ENCODE measurements at regions not wholly inside any gene's neighbourhood (a gene's known extent, or its start where the extent isn't known, plus 50 kb on each side); places are given as distances from the start of the nearest gene placed in this dataset.
"Not testable (repeated sequence)": the region's sequence is repeated elsewhere in the genome, so short reads cannot be mapped to it uniquely, and the experiment has no call there.

DNA sequence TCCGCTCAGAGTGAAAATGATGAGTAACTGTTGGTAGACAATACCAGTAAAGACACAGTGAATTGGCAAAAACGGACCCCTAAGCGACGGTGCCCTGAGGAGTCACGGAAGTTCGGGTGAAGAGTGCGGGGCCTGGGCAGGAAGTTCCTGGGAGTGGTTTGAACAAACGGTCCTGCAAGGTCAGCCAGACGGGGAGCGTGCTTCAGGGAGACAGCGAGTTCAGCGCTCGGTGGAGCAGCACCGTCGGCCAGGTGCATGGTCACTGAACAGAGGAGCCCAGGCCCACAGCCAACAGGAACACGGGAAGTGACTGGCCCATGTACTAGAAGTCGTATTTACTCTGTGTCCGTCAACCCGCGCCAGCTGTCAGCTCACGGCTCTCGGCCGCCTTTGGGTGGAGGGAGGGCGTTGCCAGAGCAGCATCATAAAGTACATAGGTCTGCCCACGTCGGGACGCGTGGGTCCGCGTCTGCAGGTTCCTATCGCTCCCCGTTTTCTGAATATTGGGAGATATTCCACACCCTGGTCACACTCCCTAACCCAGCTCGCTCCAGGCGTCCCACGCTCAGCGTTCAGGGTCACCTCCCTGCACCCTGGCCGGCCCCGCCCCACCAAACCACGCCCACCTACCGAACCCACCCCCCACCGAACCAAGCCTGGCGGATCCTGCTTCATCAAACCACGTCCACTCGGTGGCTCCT is 75.6 kb upstream of the UXS1 start:
- no peak for DNase-seq (ENCODE audit: low read depth in 1 of 2, low spot score in 1 of 2)
- Histone ChIP-seq H3K27me3 (ENCODE audit: insufficient read depth, poor library complexity, severe bottlenecking) (peaks cover 5% of the 10 kb centered on the region), H3K4me3 (replicated peaks; ENCODE audit: insufficient read depth, low read length) (no peak overlapping the region), H3K27ac (replicated peaks) (no peak overlapping the region)
- TF ChIP-seq SPI1 (IDR thresholded peaks at IDR 0.05; ENCODE audit: borderline replicate concordance, low read depth), result no peak
- TF ChIP-seq, protein P1, sequence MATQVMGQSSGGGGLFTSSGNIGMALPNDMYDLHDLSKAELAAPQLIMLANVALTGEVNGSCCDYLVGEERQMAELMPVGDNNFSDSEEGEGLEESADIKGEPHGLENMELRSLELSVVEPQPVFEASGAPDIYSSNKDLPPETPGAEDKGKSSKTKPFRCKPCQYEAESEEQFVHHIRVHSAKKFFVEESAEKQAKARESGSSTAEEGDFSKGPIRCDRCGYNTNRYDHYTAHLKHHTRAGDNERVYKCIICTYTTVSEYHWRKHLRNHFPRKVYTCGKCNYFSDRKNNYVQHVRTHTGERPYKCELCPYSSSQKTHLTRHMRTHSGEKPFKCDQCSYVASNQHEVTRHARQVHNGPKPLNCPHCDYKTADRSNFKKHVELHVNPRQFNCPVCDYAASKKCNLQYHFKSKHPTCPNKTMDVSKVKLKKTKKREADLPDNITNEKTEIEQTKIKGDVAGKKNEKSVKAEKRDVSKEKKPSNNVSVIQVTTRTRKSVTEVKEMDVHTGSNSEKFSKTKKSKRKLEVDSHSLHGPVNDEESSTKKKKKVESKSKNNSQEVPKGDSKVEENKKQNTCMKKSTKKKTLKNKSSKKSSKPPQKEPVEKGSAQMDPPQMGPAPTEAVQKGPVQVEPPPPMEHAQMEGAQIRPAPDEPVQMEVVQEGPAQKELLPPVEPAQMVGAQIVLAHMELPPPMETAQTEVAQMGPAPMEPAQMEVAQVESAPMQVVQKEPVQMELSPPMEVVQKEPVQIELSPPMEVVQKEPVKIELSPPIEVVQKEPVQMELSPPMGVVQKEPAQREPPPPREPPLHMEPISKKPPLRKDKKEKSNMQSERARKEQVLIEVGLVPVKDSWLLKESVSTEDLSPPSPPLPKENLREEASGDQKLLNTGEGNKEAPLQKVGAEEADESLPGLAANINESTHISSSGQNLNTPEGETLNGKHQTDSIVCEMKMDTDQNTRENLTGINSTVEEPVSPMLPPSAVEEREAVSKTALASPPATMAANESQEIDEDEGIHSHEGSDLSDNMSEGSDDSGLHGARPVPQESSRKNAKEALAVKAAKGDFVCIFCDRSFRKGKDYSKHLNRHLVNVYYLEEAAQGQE (IDR thresholded peaks at IDR 0.05; ENCODE audit: insufficient replicate concordance, low read depth), result no peak
- no peak for TF ChIP-seq POLR2AphosphoS5 (IDR thresholded peaks at IDR 0.05; ENCODE audit: low read depth)
- no peak for TF ChIP-seq GABPA (IDR thresholded peaks at IDR 0.05; ENCODE audit: low read depth)
- TF ChIP-seq, protein P2, sequence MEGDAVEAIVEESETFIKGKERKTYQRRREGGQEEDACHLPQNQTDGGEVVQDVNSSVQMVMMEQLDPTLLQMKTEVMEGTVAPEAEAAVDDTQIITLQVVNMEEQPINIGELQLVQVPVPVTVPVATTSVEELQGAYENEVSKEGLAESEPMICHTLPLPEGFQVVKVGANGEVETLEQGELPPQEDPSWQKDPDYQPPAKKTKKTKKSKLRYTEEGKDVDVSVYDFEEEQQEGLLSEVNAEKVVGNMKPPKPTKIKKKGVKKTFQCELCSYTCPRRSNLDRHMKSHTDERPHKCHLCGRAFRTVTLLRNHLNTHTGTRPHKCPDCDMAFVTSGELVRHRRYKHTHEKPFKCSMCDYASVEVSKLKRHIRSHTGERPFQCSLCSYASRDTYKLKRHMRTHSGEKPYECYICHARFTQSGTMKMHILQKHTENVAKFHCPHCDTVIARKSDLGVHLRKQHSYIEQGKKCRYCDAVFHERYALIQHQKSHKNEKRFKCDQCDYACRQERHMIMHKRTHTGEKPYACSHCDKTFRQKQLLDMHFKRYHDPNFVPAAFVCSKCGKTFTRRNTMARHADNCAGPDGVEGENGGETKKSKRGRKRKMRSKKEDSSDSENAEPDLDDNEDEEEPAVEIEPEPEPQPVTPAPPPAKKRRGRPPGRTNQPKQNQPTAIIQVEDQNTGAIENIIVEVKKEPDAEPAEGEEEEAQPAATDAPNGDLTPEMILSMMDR (IDR thresholded peaks at IDR 0.05; ENCODE audit: insufficient read depth, low read length), result no peak

DNA sequence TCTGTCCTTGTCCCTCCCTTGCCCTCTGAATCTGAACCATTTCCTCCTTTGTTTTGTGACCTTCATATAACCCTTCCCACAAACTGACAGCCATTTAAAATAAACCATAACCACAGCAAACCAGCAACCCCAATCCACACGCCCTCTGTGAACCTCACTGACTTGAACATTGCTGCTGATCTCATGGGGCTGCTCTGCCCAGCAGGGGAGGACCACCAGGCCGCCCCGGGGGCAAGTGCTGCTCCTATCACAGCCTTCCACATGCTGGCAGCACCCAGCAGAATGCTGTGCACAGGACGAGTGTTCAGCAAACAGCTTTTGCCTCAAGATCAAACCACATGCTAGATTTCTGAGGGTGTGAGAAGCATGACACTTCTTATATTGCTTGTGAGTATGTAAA is 73.9 kb upstream of the UXS1 start:
- DNase-seq (ENCODE audit: low read depth in 1 of 2, low spot score in 1 of 2), result no peak
- no peak overlapping the region for H3K27ac ChIP-seq (replicated peaks)
- H3K4me3 ChIP-seq (replicated peaks; ENCODE audit: insufficient read depth, low read length), result no peak overlapping the region
- H3K27me3 ChIP-seq (ENCODE audit: insufficient read depth, poor library complexity, severe bottlenecking), result peaks cover 5% of the 10 kb centered on the region
- TF ChIP-seq POLR2AphosphoS5 (IDR thresholded peaks at IDR 0.05; ENCODE audit: low read depth), result no peak
- TF ChIP-seq, protein P1 (IDR thresholded peaks at IDR 0.05; ENCODE audit: insufficient replicate concordance, low read depth), result no peak
- TF ChIP-seq, protein P2 (IDR thresholded peaks at IDR 0.05; ENCODE audit: insufficient read depth, low read length), result no peak
- TF ChIP-seq GABPA (IDR thresholded peaks at IDR 0.05; ENCODE audit: low read depth), result no peak

DNA sequence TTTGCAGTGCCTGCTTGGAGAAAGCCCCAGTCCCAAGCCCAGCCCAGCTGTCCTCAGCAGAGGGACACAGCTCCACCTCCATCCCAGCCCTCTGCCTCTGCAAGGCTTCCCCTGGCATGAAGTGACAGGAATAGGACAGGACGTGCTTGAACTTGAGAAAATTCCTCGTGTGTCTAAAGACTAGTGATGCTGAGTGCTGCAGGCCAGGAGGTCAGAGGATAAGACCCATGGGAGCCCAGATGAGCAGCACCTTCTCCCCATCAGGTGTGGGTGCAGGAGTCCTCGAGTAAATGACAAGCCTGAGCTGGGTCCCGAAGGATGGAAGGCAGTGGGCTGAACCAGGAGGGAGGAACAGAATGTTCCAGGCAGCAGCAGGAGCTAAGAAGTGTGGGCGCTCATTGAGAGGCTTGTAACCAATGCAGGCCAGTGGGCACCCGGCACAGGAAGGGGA is 67.8 kb upstream of the UXS1 start:
- TF ChIP-seq SPI1 (IDR thresholded peaks at IDR 0.05; ENCODE audit: borderline replicate concordance, low read depth), result no peak
- TF ChIP-seq, protein P1 (IDR thresholded peaks at IDR 0.05; ENCODE audit: insufficient replicate concordance, low read depth), result no peak
- TF ChIP-seq, protein P2 (IDR thresholded peaks at IDR 0.05; ENCODE audit: insufficient read depth, low read length), result no peak
- TF ChIP-seq POLR2AphosphoS5 (IDR thresholded peaks at IDR 0.05; ENCODE audit: low read depth), result no peak
- TF ChIP-seq GABPA (IDR thresholded peaks at IDR 0.05; ENCODE audit: low read depth), result no peak
- no peak overlapping the region for H3K27ac ChIP-seq (replicated peaks)
- H3K27me3 ChIP-seq (ENCODE audit: insufficient read depth, poor library complexity, severe bottlenecking), result no peaks in the 10 kb centered on the region
- H3K4me3 ChIP-seq (replicated peaks; ENCODE audit: insufficient read depth, low read length), result no peak overlapping the region
- DNase-seq (ENCODE audit: low read depth in 1 of 2, low spot score in 1 of 2), result no peak

DNA sequence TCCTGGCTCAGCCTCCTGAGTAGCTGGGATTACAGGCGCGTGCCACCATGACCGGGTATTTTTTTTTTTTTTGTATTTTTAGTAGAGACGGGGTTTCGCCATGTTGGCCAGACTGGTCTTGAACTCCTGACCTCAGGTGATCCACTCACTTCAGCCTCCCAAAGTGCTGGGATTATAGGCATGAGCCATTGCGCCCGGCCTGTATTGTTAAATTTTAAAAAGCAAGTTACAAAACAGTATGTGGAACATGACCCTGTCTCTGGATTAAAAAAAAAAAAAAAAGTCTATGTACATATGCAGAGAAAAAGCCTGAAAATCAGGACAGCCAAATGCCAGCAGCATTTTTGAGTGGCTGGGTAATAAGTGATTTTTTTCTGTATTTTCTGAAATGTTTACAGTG is 64.8 kb upstream of the UXS1 start:
- H3K27me3 ChIP-seq (ENCODE audit: insufficient read depth, poor library complexity, severe bottlenecking), result not testable (repeated sequence)

More for the DNA sequence above, 64.8 kb upstream of the UXS1 start:
- not testable (repeated sequence) for DNase-seq (ENCODE audit: low read depth in 1 of 2, low spot score in 1 of 2); H3K27ac ChIP-seq (replicated peaks); H3K4me3 ChIP-seq (replicated peaks; ENCODE audit: insufficient read depth, low read length)
